ENCODE measurements at regions not wholly inside any gene's neighbourhood (a gene's known extent, or its start where the extent isn't known, plus 50 kb on each side); places are given as distances from the start of the nearest gene placed in this dataset.
"Not testable (repeated sequence)": the region's sequence is repeated elsewhere in the genome, so short reads cannot be mapped to it uniquely, and the experiment has no call there.

GRCh38 chr4:187672526-187672925 is 323.0 kb upstream of the ZFP42 start:
- TF ChIP-seq FOXK2 (IDR thresholded peaks at IDR 0.05); SP1 (IDR thresholded peaks at IDR 0.05); ELF4 (IDR thresholded peaks at IDR 0.05); HDGF (IDR thresholded peaks at IDR 0.05; ENCODE audit: borderline replicate concordance); TARDBP (IDR thresholded peaks at IDR 0.05); ARNT (IDR thresholded peaks at IDR 0.05); CTBP1 (IDR thresholded peaks at IDR 0.05; ENCODE audit: borderline replicate concordance); FOXM1 (IDR thresholded peaks at IDR 0.05; ENCODE audit: borderline replicate concordance): not testable (repeated sequence)
